ENCODE measurements at regions not wholly inside any gene's neighbourhood (a gene's known extent, or its start where the extent isn't known, plus 50 kb on each side); places are given as distances from the start of the nearest gene placed in this dataset.
A peak's percentile ranks its signal among the peaks of the same experiment; 100 is the strongest.

- no peaks in the 10 kb centered on the region for H3K36me3 Mint-ChIP-seq (ENCODE audit: low read depth)
- DNase-seq, result no peak
- H3K27ac Mint-ChIP-seq, result no peak overlapping the region
- H3K4me3 Mint-ChIP-seq, result no peak overlapping the region
- H3K27me3 Mint-ChIP-seq (ENCODE audit: low read depth, poor library complexity), result no peaks in the 10 kb centered on the region
- H3K4me1 Mint-ChIP-seq, result no peaks in the 10 kb centered on the region
- no peaks in the 10 kb centered on the region for H3K9me3 Mint-ChIP-seq
- TF ChIP-seq CTCF (IDR thresholded peaks at IDR 0.05), result no peak
Measured at GRCh38 chr4:156154978-156155377, 201.3 kb upstream of the CTSO start.

- H3K4me1 Mint-ChIP-seq, result no peaks in the 10 kb centered on the region
- H3K27ac Mint-ChIP-seq, result no peak overlapping the region
- no peak for DNase-seq
- TF ChIP-seq CTCF (IDR thresholded peaks at IDR 0.05), result no peak
- no peaks in the 10 kb centered on the region for H3K9me3 Mint-ChIP-seq
- H3K27me3 Mint-ChIP-seq (ENCODE audit: low read depth, poor library complexity), result no peaks in the 10 kb centered on the region
- H3K36me3 Mint-ChIP-seq (ENCODE audit: low read depth), result no peaks in the 10 kb centered on the region
- no peak overlapping the region for H3K4me3 Mint-ChIP-seq
Measured at GRCh38 chr4:156146571-156146970, 192.9 kb upstream of the CTSO start.

GRCh38 chr4:156144961-156145360 is 191.3 kb upstream of the CTSO start:
- Mint-ChIP-seq H3K36me3 (ENCODE audit: low read depth) (no peaks in the 10 kb centered on the region), H3K9me3 (no peaks in the 10 kb centered on the region), H3K4me3 (no peak overlapping the region), H3K27me3 (ENCODE audit: low read depth, poor library complexity) (no peaks in the 10 kb centered on the region), H3K27ac (no peak overlapping the region), H3K4me1 (no peaks in the 10 kb centered on the region)
- no peak for DNase-seq
- TF ChIP-seq CTCF (IDR thresholded peaks at IDR 0.05), result no peak

GRCh38 chr4:156138781-156139280 is 185.2 kb upstream of the CTSO start:
- H3K4me1 Mint-ChIP-seq, result no peaks in the 10 kb centered on the region
- H3K27ac Mint-ChIP-seq, result no peak overlapping the region
- H3K9me3 Mint-ChIP-seq, result no peaks in the 10 kb centered on the region
- no peak for DNase-seq
- H3K27me3 Mint-ChIP-seq (ENCODE audit: low read depth, poor library complexity), result no peaks in the 10 kb centered on the region
- TF ChIP-seq CTCF (IDR thresholded peaks at IDR 0.05), result no peak
- H3K36me3 Mint-ChIP-seq (ENCODE audit: low read depth), result no peaks in the 10 kb centered on the region
- no peak overlapping the region for H3K4me3 Mint-ChIP-seq

GRCh38 chr4:156137679-156138473 is 184.2 kb upstream of the CTSO start:
- no peaks in the 10 kb centered on the region for H3K27me3 Mint-ChIP-seq (ENCODE audit: low read depth, poor library complexity)
- H3K27ac Mint-ChIP-seq, result peak overlapping the region; percentile 29
- no peaks in the 10 kb centered on the region for H3K36me3 Mint-ChIP-seq (ENCODE audit: low read depth)
- H3K9me3 Mint-ChIP-seq, result no peaks in the 10 kb centered on the region
- DNase-seq, result no peak
- TF ChIP-seq CTCF (IDR thresholded peaks at IDR 0.05), result no peak
- H3K4me3 Mint-ChIP-seq, result no peak overlapping the region
- H3K4me1 Mint-ChIP-seq, result no peaks in the 10 kb centered on the region

- TF ChIP-seq CTCF (IDR thresholded peaks at IDR 0.05), result no peak
- Mint-ChIP-seq H3K9me3 (no peaks in the 10 kb centered on the region), H3K4me3 (no peak overlapping the region), H3K36me3 (ENCODE audit: low read depth) (no peaks in the 10 kb centered on the region), H3K27me3 (ENCODE audit: low read depth, poor library complexity) (no peaks in the 10 kb centered on the region), H3K4me1 (no peaks in the 10 kb centered on the region), H3K27ac (no peak overlapping the region)
- DNase-seq, result no peak
Measured at GRCh38 chr4:156132196-156132595, 178.5 kb upstream of the CTSO start.
